GM12892 (cell line): ENCODE measurements at regions not wholly inside any gene's neighbourhood (a gene's known extent, or its start where the extent isn't known, plus 50 kb on each side); places are given as distances from the start of the nearest gene placed in this dataset.

Source experiments
- POLR2A ChIP-seq: IDR thresholded peaks from 2 replicates; pipeline ENCODE4 v1.6.1; 2011; ENCODE audit warnings: low read depth, low read length, control low read depth
- POLR2AphosphoS5 ChIP-seq: IDR thresholded peaks from 2 replicates; pipeline ENCODE4 v1.6.1; 2011; ENCODE audit warnings: low read depth, low read length, control low read depth
- TAF1 ChIP-seq: IDR thresholded peaks from 2 replicates; pipeline ENCODE4 v1.6.1; 2011; ENCODE audit warnings: low read depth, mild to moderate bottlenecking, control low read depth, low read length, borderline replicate concordance

- TF ChIP-seq TAF1, result no peak
- TF ChIP-seq POLR2AphosphoS5, result no peak
- TF ChIP-seq POLR2A, result no peak
Observed at GRCh38 chr15:91556926-91557325, 296.6 kb upstream of the SLCO3A1 start.
